ENCODE measurements at regions not wholly inside any gene's neighbourhood (a gene's known extent, or its start where the extent isn't known, plus 50 kb on each side); places are given as distances from the start of the nearest gene placed in this dataset.

DNA sequence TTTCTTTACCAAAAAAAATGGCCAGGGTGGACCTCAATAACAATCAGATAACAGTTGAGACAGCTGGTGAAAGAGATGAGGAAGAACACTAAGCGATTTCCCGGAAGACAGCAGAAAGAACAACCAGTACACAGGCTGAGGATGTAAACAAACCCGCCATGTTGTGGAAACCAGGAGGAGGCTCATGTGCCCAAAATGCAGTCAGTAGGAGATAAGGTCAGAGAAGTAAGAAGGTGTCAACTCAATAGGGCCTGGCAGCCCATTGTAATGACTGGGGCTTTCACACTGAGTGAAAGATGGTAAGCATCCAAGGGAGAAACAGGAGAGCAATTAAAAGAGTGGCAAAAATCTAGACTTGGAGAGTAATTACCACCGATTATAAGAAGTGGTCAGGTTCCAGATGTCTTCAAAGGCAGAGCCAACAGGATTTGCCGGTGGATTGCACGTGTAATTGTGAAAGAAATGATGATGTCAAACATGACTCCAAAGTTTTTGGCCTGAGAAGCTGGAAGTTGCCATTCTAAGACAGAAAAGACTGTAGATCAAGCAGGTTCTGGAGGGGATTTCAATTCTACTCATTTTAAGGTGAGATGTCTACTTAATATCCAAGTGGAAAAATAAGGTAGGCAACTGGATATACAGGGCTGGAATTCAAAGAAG, 77.7 kb upstream of the CYP1B1 start:
- TF ChIP-seq, protein P1, sequence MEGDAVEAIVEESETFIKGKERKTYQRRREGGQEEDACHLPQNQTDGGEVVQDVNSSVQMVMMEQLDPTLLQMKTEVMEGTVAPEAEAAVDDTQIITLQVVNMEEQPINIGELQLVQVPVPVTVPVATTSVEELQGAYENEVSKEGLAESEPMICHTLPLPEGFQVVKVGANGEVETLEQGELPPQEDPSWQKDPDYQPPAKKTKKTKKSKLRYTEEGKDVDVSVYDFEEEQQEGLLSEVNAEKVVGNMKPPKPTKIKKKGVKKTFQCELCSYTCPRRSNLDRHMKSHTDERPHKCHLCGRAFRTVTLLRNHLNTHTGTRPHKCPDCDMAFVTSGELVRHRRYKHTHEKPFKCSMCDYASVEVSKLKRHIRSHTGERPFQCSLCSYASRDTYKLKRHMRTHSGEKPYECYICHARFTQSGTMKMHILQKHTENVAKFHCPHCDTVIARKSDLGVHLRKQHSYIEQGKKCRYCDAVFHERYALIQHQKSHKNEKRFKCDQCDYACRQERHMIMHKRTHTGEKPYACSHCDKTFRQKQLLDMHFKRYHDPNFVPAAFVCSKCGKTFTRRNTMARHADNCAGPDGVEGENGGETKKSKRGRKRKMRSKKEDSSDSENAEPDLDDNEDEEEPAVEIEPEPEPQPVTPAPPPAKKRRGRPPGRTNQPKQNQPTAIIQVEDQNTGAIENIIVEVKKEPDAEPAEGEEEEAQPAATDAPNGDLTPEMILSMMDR (conservative IDR thresholded peaks at IDR 0.05; ENCODE audit: low read length), result no peak
- no peak for TF ChIP-seq EZH2phosphoT487 (IDR thresholded peaks at IDR 0.05; ENCODE audit: borderline replicate concordance, low read depth, low read length)
